GM20000 (cell line): ENCODE measurements at regions not wholly inside any gene's neighbourhood (a gene's known extent, or its start where the extent isn't known, plus 50 kb on each side); places are given as distances from the start of the nearest gene placed in this dataset.
"Not testable (repeated sequence)": the region's sequence is repeated elsewhere in the genome, so short reads cannot be mapped to it uniquely, and the experiment has no call there.

Source experiments
- DNase-seq: peaks from one replicate; pipeline ENCODE4 v3.0.0; 2012; ENCODE audit warnings: low spot score
- TF ChIP-seq, protein P1 (sequence below): IDR thresholded peaks from 2 replicates; pipeline ENCODE4 v1.5.1; 2012; ENCODE audit warnings: mild to moderate bottlenecking, control low read depth; ENCODE audit errors: extremely low read depth, missing control alignments

DNA sequence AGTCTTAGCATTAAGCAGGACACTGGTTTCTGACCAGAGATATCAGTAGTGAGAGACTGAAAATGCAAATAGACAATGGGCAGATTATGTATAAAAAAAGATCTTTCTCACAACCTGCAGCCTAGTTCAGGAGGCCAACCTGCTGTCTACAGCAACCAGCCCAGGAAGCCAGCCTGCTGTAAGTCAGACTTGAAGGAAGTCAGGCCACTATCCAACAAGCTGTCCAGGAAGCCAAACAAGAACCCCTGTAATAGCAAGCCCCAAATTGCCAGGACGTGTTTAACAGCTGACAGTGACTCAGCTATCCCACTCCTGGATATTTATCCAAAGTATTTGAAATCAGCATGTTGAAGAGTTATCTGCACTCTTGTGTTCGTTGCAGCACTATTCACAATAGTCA, 121.8 kb upstream of the SPIN1 start:
- TF ChIP-seq, protein P1, sequence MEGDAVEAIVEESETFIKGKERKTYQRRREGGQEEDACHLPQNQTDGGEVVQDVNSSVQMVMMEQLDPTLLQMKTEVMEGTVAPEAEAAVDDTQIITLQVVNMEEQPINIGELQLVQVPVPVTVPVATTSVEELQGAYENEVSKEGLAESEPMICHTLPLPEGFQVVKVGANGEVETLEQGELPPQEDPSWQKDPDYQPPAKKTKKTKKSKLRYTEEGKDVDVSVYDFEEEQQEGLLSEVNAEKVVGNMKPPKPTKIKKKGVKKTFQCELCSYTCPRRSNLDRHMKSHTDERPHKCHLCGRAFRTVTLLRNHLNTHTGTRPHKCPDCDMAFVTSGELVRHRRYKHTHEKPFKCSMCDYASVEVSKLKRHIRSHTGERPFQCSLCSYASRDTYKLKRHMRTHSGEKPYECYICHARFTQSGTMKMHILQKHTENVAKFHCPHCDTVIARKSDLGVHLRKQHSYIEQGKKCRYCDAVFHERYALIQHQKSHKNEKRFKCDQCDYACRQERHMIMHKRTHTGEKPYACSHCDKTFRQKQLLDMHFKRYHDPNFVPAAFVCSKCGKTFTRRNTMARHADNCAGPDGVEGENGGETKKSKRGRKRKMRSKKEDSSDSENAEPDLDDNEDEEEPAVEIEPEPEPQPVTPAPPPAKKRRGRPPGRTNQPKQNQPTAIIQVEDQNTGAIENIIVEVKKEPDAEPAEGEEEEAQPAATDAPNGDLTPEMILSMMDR = no peak
- DNase-seq = no peak

DNA sequence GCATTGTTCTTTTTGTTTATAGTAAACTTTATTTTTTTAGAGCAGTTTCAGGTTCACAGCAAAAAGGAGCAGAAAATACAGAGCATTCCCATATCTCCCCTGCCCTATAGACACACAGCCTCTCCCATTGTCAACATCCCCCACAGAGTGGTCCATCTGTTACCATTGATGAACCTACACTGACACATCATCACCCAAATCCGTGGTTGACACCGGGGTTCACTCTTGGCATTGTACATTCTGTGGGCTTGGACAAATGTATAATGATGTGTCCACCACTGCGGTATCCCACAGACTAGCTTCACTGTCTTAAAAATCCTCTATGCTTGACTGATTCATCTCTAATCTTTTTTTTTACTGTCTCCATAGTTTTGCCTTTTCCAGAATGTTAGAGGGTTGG, 120.7 kb upstream of the SPATA31C2 start:
- TF ChIP-seq, protein P1 = no peak
- no peak for DNase-seq

DNA sequence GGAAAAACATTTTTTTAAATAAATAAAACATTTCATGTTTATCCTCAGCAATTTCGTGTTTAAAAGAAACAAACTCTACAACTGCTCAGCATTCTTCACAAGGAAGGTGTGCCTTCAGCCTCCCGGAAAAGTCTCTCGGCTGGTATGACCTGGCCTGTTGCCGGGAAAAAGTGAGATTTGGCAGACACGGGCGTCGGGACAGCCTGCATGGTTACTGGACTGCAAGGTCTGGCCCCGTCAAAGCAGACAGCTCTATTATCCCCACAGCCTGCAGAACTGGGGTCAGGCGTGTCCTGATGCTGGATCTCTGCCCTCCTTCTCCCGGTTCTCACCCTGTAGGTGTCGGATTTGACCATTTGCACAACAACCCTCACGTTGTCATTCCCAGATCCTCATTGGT, 120.3 kb upstream of the SPATA31C2 start:
- TF ChIP-seq, protein P1 = no peak
- DNase-seq = no peak

DNA sequence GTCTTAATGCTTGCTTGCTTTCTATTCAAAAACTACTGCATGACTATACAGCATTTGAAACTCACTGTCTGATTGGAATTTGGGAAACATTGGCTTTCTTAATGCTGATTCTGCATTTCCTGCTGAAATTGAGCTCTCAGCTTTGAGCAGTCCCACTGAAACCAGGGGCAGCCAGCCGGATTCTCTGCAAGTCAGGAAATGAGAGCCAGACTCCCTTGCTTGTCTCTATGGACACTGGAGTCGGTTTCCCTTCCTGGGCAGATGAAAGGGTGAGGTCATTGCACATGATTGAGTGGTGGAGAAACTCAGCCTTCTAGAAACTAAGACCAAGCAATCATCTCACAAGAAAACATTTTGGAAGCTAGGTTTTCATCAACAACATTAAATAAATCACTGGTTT, 119.7 kb upstream of the SPATA31C2 start:
- no peak for DNase-seq
- TF ChIP-seq, protein P1 = no peak

DNA sequence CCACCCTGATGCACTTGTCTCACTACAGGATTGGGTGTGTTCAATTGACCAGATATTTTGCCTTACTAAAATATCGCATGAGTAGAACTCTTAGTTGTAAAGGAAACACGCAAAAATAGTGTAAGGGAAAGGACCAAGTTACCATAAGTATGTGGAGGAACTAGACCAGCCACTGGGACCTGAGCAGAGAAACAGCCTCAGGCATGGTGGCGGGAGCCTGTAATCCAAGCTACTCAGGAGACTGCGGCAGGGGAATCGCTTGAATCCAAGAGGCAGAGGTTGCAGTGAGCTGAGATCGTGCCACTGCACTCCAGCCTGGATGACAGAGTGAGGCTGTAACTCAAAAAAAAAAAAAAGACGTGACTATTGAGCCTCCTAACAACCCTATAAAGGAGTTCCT, 117.9 kb upstream of the SPATA31C2 start:
- DNase-seq = no peak
- TF ChIP-seq, protein P1 = no peak

DNA sequence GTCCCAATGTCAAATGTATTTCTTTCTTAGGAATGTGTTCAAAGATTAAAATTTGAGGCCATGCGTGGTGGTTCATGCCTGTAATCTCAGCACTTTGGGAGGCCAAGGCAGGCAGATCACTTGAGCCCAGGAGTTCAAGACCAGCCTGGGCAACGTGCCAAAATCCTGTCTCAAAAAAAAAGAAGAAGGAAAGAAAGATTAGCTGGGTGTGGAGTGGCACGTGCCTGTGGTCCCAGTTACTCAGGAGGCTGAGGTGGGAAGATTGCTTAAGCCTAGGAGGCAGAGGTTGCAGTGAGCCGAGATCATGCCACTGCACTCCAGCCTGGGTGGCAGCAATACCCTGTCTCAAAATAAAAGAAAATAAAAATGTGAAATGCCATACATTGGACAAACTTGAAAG, 117.5 kb upstream of the SPATA31C2 start:
- DNase-seq = not testable (repeated sequence)

DNA sequence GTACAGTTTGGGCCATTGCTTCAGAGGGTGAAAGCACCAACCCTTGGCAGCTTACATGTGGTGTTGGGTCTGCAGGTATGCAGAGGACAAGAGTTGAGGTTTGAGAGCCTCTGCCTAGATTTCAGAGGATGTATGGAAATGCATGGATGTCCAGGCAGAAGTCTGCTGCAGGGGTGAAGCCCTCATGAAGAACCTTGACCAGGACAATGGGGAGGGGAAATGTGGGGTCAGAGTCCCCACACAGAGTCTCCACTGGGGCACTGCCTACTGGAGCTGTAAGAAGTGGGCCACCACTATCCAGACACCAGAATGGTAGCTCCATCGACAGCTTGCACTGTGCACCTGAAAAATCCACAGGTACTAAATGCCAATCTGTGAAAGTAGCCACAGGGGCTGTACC, 113.6 kb upstream of the SPATA31C2 start:
- TF ChIP-seq, protein P1 = no peak
- DNase-seq = no peak

DNA sequence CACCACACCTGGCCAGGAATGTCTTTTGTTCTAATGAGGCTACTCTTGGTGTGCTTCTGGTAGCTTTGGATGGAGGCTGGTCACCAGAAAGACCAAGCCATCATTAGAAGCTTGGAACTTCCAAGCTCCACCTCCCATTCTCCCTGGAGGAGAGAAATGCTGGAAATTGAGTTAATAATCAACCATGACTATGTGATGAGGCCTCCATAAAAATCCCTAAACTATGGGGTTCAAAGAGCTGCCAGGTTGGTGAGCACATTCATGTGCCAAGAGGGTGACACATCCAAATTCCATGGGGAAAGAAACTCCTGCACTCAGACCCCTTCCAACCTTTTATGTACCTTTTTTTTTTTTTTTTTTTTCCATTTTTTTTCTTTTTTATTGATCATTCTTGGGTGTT, 105.5 kb upstream of the SPATA31C2 start:
- TF ChIP-seq, protein P1 = no peak
- DNase-seq = no peak
